ENCODE measurements at regions not wholly inside any gene's neighbourhood (a gene's known extent, or its start where the extent isn't known, plus 50 kb on each side); places are given as distances from the start of the nearest gene placed in this dataset.

- Histone ChIP-seq H4K20me1 (ENCODE audit: control insufficient read depth, extremely low read depth, insufficient read depth, low read length) (no peaks in the 10 kb centered on the region), H3K9ac (ENCODE audit: control insufficient read depth, extremely low read depth, insufficient read depth, low read length) (no peak overlapping the region), H3K79me2 (ENCODE audit: control insufficient read depth, insufficient read depth, low read length) (no peaks in the 10 kb centered on the region), H3K4me2 (ENCODE audit: control insufficient read depth, extremely low read depth, insufficient read depth, low read depth, low read length) (no peak overlapping the region), H3K9me3 (ENCODE audit: control insufficient read depth, low read depth, low read length) (peaks cover 3% of the 10 kb centered on the region), H3K9me1 (ENCODE audit: control insufficient read depth, extremely low read depth, insufficient read depth, low read length) (no peaks in the 10 kb centered on the region), H3K27me3 (ENCODE audit: control insufficient read depth, extremely low read depth, insufficient read depth, low read length) (no peaks in the 10 kb centered on the region), H3K4me1 (ENCODE audit: control insufficient read depth, extremely low read depth, insufficient read depth, low read length) (peaks cover 27% of the 10 kb centered on the region), H3K4me3 (ENCODE audit: control insufficient read depth in 2 of 3, extremely low read depth in 1 of 3, insufficient read depth in 2 of 3, low read depth in 1 of 3, low read length in 3 of 3) (no peak overlapping the region), H3K27ac (ENCODE audit: control insufficient read depth, insufficient read depth, low read length) (no peak overlapping the region), H3K36me3 (ENCODE audit: control insufficient read depth in 2 of 2, extremely low read depth in 1 of 2, insufficient read depth in 2 of 2, low read length in 2 of 2) (no peaks in the 10 kb centered on the region), H2AFZ (ENCODE audit: control insufficient read depth, low read length) (no peak overlapping the region)
- FAIRE-seq (peak; percentile 67), DNase-seq (ENCODE audit: low read depth, low spot score) (no peak)
- dilution Hi-C loops (cut with MboI; ENCODE audit: extremely low pct_ligation_motif_present, low sequenced_read_pairs): no loop called here
- TF ChIP-seq EZH2 (IDR thresholded peaks at IDR 0.05; ENCODE audit: low read length) (no peak), CTCF (optimal IDR thresholded peaks at IDR 0.05 in 1 of 3, IDR thresholded peaks at IDR 0.05 in 1 of 3, conservative IDR thresholded peaks at IDR 0.05 in 1 of 3; ENCODE audit: extremely low read depth in 1 of 3, insufficient read depth in 2 of 3, low read length in 3 of 3) (no peak)
Measured at GRCh38 chr10:4538016-4538415, 288.0 kb upstream of the AKR1E2 start.

GRCh38 chr10:4535521-4535920, 290.5 kb upstream of the AKR1E2 start:
- dilution Hi-C loops (cut with MboI; ENCODE audit: extremely low pct_ligation_motif_present, low sequenced_read_pairs): no loop called here
- TF ChIP-seq EZH2 (IDR thresholded peaks at IDR 0.05; ENCODE audit: low read length) (no peak), CTCF (optimal IDR thresholded peaks at IDR 0.05 in 1 of 3, IDR thresholded peaks at IDR 0.05 in 1 of 3, conservative IDR thresholded peaks at IDR 0.05 in 1 of 3; ENCODE audit: extremely low read depth in 1 of 3, insufficient read depth in 2 of 3, low read length in 3 of 3) (no peak)
- no peak overlapping the region for H2AFZ ChIP-seq (ENCODE audit: control insufficient read depth, low read length)
- no peak for DNase-seq (ENCODE audit: low read depth, low spot score)
- no peaks in the 10 kb centered on the region for H3K27me3 ChIP-seq (ENCODE audit: control insufficient read depth, extremely low read depth, insufficient read depth, low read length)
- peak; percentile 5 for FAIRE-seq
- no peaks in the 10 kb centered on the region for H3K9me1 ChIP-seq (ENCODE audit: control insufficient read depth, extremely low read depth, insufficient read depth, low read length)
- H3K4me3 ChIP-seq (ENCODE audit: control insufficient read depth in 2 of 3, extremely low read depth in 1 of 3, insufficient read depth in 2 of 3, low read depth in 1 of 3, low read length in 3 of 3): no peak overlapping the region
- H3K36me3 ChIP-seq (ENCODE audit: control insufficient read depth in 2 of 2, extremely low read depth in 1 of 2, insufficient read depth in 2 of 2, low read length in 2 of 2): no peaks in the 10 kb centered on the region
- no peaks in the 10 kb centered on the region for H4K20me1 ChIP-seq (ENCODE audit: control insufficient read depth, extremely low read depth, insufficient read depth, low read length)
- H3K27ac ChIP-seq (ENCODE audit: control insufficient read depth, insufficient read depth, low read length): no peak overlapping the region
- H3K4me2 ChIP-seq (ENCODE audit: control insufficient read depth, extremely low read depth, insufficient read depth, low read depth, low read length): no peak overlapping the region
- H3K9ac ChIP-seq (ENCODE audit: control insufficient read depth, extremely low read depth, insufficient read depth, low read length): no peak overlapping the region
- H3K9me3 ChIP-seq (ENCODE audit: control insufficient read depth, low read depth, low read length): peaks cover 3% of the 10 kb centered on the region
- H3K79me2 ChIP-seq (ENCODE audit: control insufficient read depth, insufficient read depth, low read length): no peaks in the 10 kb centered on the region
- peaks cover 22% of the 10 kb centered on the region for H3K4me1 ChIP-seq (ENCODE audit: control insufficient read depth, extremely low read depth, insufficient read depth, low read length)

Data from keratinocyte (primary cell).